Body of pancreas (tissue), 4 donors: ENCODE measurements at regions not wholly inside any gene's neighbourhood (a gene's known extent, or its start where the extent isn't known, plus 50 kb on each side); places are given as distances from the start of the nearest gene placed in this dataset.

Experiments used
- ATAC-seq: fragments of 150-250 bp; one replicate; pipeline ENCODE4 v1.9.1; 2016
- DNase-seq, 4 donors: peaks; one replicate each; pipeline ENCODE4 v3.0.0-alpha.2; 2019
- H3K27ac ChIP-seq, 4 donors: fragments of 200-600 bp; sonication (generic); 1 replicate in 3 of 4; 2 replicates in 1 of 4; pipeline versions ENCODE4 v1.5.1 to v1.6.1; 2016 to 2019; ENCODE audit warnings: mild to moderate bottlenecking in 1 of 4, mixed read lengths in 1 of 4, moderate library complexity in 1 of 4
- H3K27me3 ChIP-seq, 2 donors: fragments of 200-600 bp; sonication (generic); one replicate each; pipeline ENCODE4 v1.6.0; 2016; ENCODE audit warnings: mild to moderate bottlenecking in 1 of 2
- H3K36me3 ChIP-seq, 2 donors: fragments of 200-600 bp; sonication (generic); replicated peaks in 1 of 2; 2 replicates each; pipeline ENCODE4 v1.5.1; 2016; ENCODE audit warnings: low read depth in 2 of 2; ENCODE audit not compliant: insufficient read depth in 1 of 2
- H3K4me1 ChIP-seq: fragments of 200-600 bp; sonication (generic); one replicate; pipeline ENCODE4 v1.6.0; 2016
- H3K4me3 ChIP-seq, 2 donors: fragments of 200-600 bp; sonication (generic); 1 replicate in 1 of 2; 2 replicates in 1 of 2; pipeline ENCODE4 v1.5.1; 2016 to 2019
- H3K9me3 ChIP-seq, 3 donors: fragments of 200-600 bp; sonication (generic); 1 replicate in 2 of 3; 2 replicates in 1 of 3; pipeline ENCODE4 v1.5.1; 2016
- CTCF ChIP-seq, 7 experiments: fragments of 450-650 bp in 4 of 7; fragments of 200-600 bp in 3 of 7; sonication (generic) in 3 of 7; IDR thresholded peaks; one replicate each; pipeline ENCODE4 v1.5.1; 2016 to 2019; ENCODE audit warnings: antibody characterized with exemption in 7 of 7
- POLR2A ChIP-seq, 3 donors: fragments of 450-650 bp; IDR thresholded peaks; one replicate each; pipeline ENCODE4 v1.6.1; 2016; ENCODE audit warnings: antibody characterized with exemption in 3 of 3, mild to moderate bottlenecking in 2 of 3
- WGBS, 2 donors: methylation state at CpG; one replicate each; pipeline ENCODE4 v1.1.5; 2017; 5-methylcytosine and 5-hydroxymethylcytosine counted together
- intact Hi-C: fragments of 100-400 bp; cut with DNase I; formaldehyde crosslinking; loops from one replicate; pipeline ENCODE4 v1.15.1; 2023

- Histone ChIP-seq H3K9me3 (no peaks in the 10 kb centered on the region), H3K4me3 (no peak overlapping the region), H3K4me1 (no peaks in the 10 kb centered on the region), H3K27me3 (no peaks in the 10 kb centered on the region), H3K27ac (no peak overlapping the region), H3K36me3 (no peaks in the 10 kb centered on the region)
- intact Hi-C loops = no loop called here
- 76 to 83% methylated on average over 3 of the region's 3 CpGs for WGBS, 2 donors
- no peak for DNase-seq
- no peak for ATAC-seq
- TF ChIP-seq CTCF (IDR thresholded peaks at IDR 0.05) = no peak
- TF ChIP-seq POLR2A (IDR thresholded peaks at IDR 0.05) = no peak
These were observed 671.3 kb downstream of the SORCS1 start for GRCh38 chr10:106493226-106493625.

- Histone ChIP-seq H3K4me1 (no peaks in the 10 kb centered on the region), H3K27me3 (no peaks in the 10 kb centered on the region), H3K9me3 (no peaks in the 10 kb centered on the region), H3K27ac (no peak overlapping the region), H3K36me3 (no peaks in the 10 kb centered on the region), H3K4me3 (no peak overlapping the region)
- TF ChIP-seq POLR2A (IDR thresholded peaks at IDR 0.05) (no peak), CTCF (IDR thresholded peaks at IDR 0.05) (no peak)
- WGBS, 2 donors = 32 to 45% methylated on average over 1 of the region's 1 CpG
- ATAC-seq (no peak), DNase-seq (no peak)
- intact Hi-C loops = no loop called here
These were observed 676.8 kb downstream of the SORCS1 start for GRCh38 chr10:106487726-106488125.

- 41 to 50% methylated on average over 4 of the region's 4 CpGs for WGBS, 2 donors
- Histone ChIP-seq H3K27me3 (no peaks in the 10 kb centered on the region), H3K27ac (no peak overlapping the region), H3K9me3 (no peaks in the 10 kb centered on the region), H3K36me3 (no peaks in the 10 kb centered on the region), H3K4me1 (no peaks in the 10 kb centered on the region), H3K4me3 (no peak overlapping the region)
- TF ChIP-seq CTCF (IDR thresholded peaks at IDR 0.05) = no peak
- TF ChIP-seq POLR2A (IDR thresholded peaks at IDR 0.05) = no peak
- intact Hi-C loops = no loop called here
- no peak for DNase-seq
- ATAC-seq = no peak
These were observed 682.8 kb downstream of the SORCS1 start for GRCh38 chr10:106481598-106482275.

GRCh38 chr10:106479636-106480035 is 684.9 kb downstream of the SORCS1 start:
- Histone ChIP-seq H3K4me3 (no peak overlapping the region), H3K36me3 (no peaks in the 10 kb centered on the region), H3K9me3 (no peaks in the 10 kb centered on the region), H3K27ac (no peak overlapping the region), H3K4me1 (no peaks in the 10 kb centered on the region), H3K27me3 (no peaks in the 10 kb centered on the region)
- WGBS, 2 donors = 28 to 52% methylated on average over 4 of the region's 4 CpGs
- no peak for DNase-seq
- TF ChIP-seq POLR2A (IDR thresholded peaks at IDR 0.05) (no peak), CTCF (IDR thresholded peaks at IDR 0.05) (no peak)
- ATAC-seq = no peak
- intact Hi-C loops = no loop called here

GRCh38 chr10:106474876-106475275 is 689.6 kb downstream of the SORCS1 start:
- Histone ChIP-seq H3K4me1 (no peaks in the 10 kb centered on the region), H3K36me3 (no peaks in the 10 kb centered on the region), H3K27ac (no peak overlapping the region), H3K4me3 (no peak overlapping the region), H3K9me3 (no peaks in the 10 kb centered on the region), H3K27me3 (no peaks in the 10 kb centered on the region)
- ATAC-seq (no peak), DNase-seq (no peak)
- TF ChIP-seq CTCF (IDR thresholded peaks at IDR 0.05) (no peak), POLR2A (IDR thresholded peaks at IDR 0.05) (no peak)
- intact Hi-C loops = no loop called here
